ENCODE measurements at regions not wholly inside any gene's neighbourhood (a gene's known extent, or its start where the extent isn't known, plus 50 kb on each side); places are given as distances from the start of the nearest gene placed in this dataset.

DNA sequence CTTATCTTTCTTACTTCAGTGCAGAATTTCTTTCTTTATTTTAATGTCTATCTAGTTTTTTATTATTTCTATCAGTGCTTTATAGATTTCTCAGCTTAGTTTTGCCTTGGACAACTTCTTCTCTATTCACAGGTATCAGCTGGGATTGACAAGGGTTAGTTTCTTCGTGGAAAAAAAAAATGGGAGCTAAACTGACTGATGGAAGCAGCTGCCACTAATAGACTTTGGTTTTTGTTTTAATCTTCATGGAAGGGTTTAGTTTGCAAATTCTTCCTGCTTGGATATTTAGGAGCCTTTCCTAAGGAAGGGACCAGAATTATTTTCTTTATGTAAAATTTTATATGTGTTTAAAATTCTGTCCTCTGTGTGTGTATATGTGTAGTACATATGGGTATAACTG, 306.1 kb upstream of the FMN2 start:
- Histone ChIP-seq H3K4me3 (no peak overlapping the region), H3K36me3 (ENCODE audit: low read depth) (no peaks in the 10 kb centered on the region), H3K9me3 (no peaks in the 10 kb centered on the region), H3K4me1 (ENCODE audit: low read depth) (no peaks in the 10 kb centered on the region)
- DNase-seq = no peak
- TF ChIP-seq, protein P1, sequence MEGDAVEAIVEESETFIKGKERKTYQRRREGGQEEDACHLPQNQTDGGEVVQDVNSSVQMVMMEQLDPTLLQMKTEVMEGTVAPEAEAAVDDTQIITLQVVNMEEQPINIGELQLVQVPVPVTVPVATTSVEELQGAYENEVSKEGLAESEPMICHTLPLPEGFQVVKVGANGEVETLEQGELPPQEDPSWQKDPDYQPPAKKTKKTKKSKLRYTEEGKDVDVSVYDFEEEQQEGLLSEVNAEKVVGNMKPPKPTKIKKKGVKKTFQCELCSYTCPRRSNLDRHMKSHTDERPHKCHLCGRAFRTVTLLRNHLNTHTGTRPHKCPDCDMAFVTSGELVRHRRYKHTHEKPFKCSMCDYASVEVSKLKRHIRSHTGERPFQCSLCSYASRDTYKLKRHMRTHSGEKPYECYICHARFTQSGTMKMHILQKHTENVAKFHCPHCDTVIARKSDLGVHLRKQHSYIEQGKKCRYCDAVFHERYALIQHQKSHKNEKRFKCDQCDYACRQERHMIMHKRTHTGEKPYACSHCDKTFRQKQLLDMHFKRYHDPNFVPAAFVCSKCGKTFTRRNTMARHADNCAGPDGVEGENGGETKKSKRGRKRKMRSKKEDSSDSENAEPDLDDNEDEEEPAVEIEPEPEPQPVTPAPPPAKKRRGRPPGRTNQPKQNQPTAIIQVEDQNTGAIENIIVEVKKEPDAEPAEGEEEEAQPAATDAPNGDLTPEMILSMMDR (IDR thresholded peaks at IDR 0.05) = no peak
- ATAC-seq = no peak
- intact Hi-C loops (cut with DNase I, micrococcal nuclease) = no loop called here

DNA sequence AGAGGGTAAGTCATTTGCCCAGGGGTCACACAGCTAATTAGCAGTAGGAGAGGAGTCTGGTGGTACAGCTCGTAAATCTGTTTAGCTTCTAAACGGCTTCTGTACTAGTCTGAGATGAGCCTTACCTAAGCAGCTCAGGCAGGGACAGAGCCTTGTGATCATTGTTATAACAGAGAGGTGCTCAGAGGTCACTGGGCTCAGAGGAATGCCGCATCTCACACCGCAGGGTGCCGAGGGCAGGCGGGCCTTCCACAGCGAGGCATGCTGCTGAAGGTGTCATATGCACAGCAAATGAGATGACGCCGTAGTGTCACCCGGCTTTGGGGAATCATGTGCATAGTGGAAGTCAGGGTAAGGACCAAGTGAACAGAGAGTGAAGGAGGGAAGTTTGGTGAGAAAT, 305.2 kb upstream of the FMN2 start:
- no peak for DNase-seq
- TF ChIP-seq, protein P1 (IDR thresholded peaks at IDR 0.05) = no peak
- no peak for ATAC-seq
- intact Hi-C loops (cut with DNase I, micrococcal nuclease) = no loop called here
- Histone ChIP-seq H3K4me3 (no peak overlapping the region), H3K9me3 (no peaks in the 10 kb centered on the region), H3K36me3 (ENCODE audit: low read depth) (no peaks in the 10 kb centered on the region), H3K4me1 (ENCODE audit: low read depth) (no peaks in the 10 kb centered on the region)

- no peaks in the 10 kb centered on the region for H3K36me3 ChIP-seq (ENCODE audit: low read depth)
- H3K4me3 ChIP-seq = no peak overlapping the region
- no peaks in the 10 kb centered on the region for H3K9me3 ChIP-seq
- TF ChIP-seq, protein P1 (IDR thresholded peaks at IDR 0.05) = no peak
- no peak for DNase-seq
- H3K4me1 ChIP-seq (ENCODE audit: low read depth) = no peaks in the 10 kb centered on the region
- no peak for ATAC-seq
- intact Hi-C loops (cut with DNase I, micrococcal nuclease) = no loop called here
Measured at GRCh38 chr1:239792157-239792556, 299.5 kb upstream of the FMN2 start.

DNA sequence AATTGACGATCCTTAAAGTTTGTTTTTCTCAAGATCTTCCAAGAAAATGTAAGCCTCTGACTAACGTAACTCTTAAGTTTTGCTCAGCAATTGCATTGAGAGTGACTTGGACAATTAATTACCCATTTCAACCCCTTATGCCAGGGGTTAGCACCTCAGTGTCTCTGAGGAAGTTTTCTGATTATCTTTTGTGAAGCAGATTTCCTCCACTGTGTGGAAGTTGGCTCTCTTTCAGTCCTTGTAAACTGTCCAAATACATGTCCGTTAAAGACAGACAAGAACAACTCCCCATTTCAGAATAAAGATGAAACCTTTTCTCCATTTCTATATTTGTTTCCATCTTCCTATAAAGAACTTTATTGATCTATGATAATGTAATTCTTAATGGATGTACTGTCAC, 296.4 kb upstream of the FMN2 start:
- TF ChIP-seq, protein P1 (IDR thresholded peaks at IDR 0.05) = no peak
- ATAC-seq = no peak

DNA sequence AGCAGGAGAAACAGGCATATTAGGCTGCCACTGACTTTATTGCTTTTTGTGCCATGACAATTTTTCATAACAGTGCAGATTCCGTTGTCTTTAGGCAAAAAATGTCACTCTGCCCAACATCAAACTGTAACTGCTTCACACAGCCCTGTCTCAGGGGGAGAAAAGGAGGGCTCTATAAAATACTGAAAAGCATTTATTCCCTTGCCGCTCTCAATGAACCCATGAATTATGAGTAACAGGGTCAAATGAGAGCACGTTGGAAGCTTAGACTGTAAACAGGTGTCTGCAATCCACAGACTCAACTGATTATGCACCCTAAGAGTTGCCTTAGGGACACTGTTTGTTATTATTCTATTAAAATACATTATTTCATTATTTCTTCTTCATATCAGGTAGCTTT, 292.1 kb upstream of the FMN2 start:
- TF ChIP-seq, protein P1 (IDR thresholded peaks at IDR 0.05) = no peak
- Histone ChIP-seq H3K36me3 (ENCODE audit: low read depth) (no peaks in the 10 kb centered on the region), H3K4me1 (ENCODE audit: low read depth) (no peaks in the 10 kb centered on the region), H3K4me3 (no peak overlapping the region), H3K9me3 (no peaks in the 10 kb centered on the region)
- ATAC-seq (no peak), DNase-seq (no peak)
- intact Hi-C loops (cut with DNase I, micrococcal nuclease) = no loop called here

More for the DNA sequence above, 296.4 kb upstream of the FMN2 start:
- DNase-seq = no peak
- H3K36me3 ChIP-seq (ENCODE audit: low read depth) = no peaks in the 10 kb centered on the region
- intact Hi-C loops (cut with DNase I, micrococcal nuclease) = no loop called here
- H3K4me1 ChIP-seq (ENCODE audit: low read depth) = no peaks in the 10 kb centered on the region
- H3K9me3 ChIP-seq = no peaks in the 10 kb centered on the region
- no peak overlapping the region for H3K4me3 ChIP-seq

- intact Hi-C loops (cut with DNase I, micrococcal nuclease) = no loop called here
- no peak for ATAC-seq
- Histone ChIP-seq H3K4me3 (no peak overlapping the region), H3K4me1 (ENCODE audit: low read depth) (no peaks in the 10 kb centered on the region), H3K36me3 (ENCODE audit: low read depth) (no peaks in the 10 kb centered on the region), H3K9me3 (no peaks in the 10 kb centered on the region)
- TF ChIP-seq, protein P1 (IDR thresholded peaks at IDR 0.05) = no peak
- DNase-seq = no peak
Measured at GRCh38 chr1:239800861-239801260, 290.8 kb upstream of the FMN2 start.
